ENCODE measurements at regions not wholly inside any gene's neighbourhood (a gene's known extent, or its start where the extent isn't known, plus 50 kb on each side); places are given as distances from the start of the nearest gene placed in this dataset.

- Histone ChIP-seq H3K23ac (ENCODE audit: insufficient read length) (no peak overlapping the region), H2BK5ac (ENCODE audit: low read depth, low read length) (no peak overlapping the region), H3K14ac (ENCODE audit: insufficient read length) (no peak overlapping the region), H4K5ac (ENCODE audit: insufficient read length, low read depth, low read length) (no peak overlapping the region), H3K36me3 (ENCODE audit: control insufficient read depth in 2 of 4, insufficient read depth in 4 of 4, low read length in 3 of 4) (no peaks in the 10 kb centered on the region; a peak in 1 of 8 replicates), H3K4me3 (ENCODE audit: extremely low read depth in 1 of 4, insufficient read depth in 2 of 4, low read depth in 3 of 4, low read length in 4 of 4) (no peak overlapping the region), H3K4me2 (ENCODE audit: insufficient read depth in 1 of 2, low read depth in 2 of 2, low read length in 2 of 2) (no peak overlapping the region), H3K23me2 (ENCODE audit: low read depth, low read length) (no peaks in the 10 kb centered on the region), H2BK15ac (ENCODE audit: low read length) (no peak overlapping the region), H2AK5ac (ENCODE audit: low read depth, low read length) (no peak overlapping the region), H3K18ac (ENCODE audit: extremely low read depth, low read length) (no peak overlapping the region), H4K8ac (ENCODE audit: extremely low read depth, insufficient read depth, low read length) (no peak overlapping the region), H3K27me3 (replicated peaks in 1 of 4; ENCODE audit: control insufficient read depth in 3 of 4, extremely low read depth in 1 of 4, insufficient read depth in 3 of 4, low read length in 3 of 4) (no peaks in the 10 kb centered on the region), H3K27ac (ENCODE audit: low read depth, low read length) (no peak overlapping the region), H2BK120ac (replicated peaks; ENCODE audit: low read depth, low read length) (no peak overlapping the region), H2AFZ (ENCODE audit: low read length) (no peak overlapping the region), H3K56ac (replicated peaks; ENCODE audit: insufficient read length, low read depth, low read length) (no peak overlapping the region), H3K4me1 (replicated peaks in 1 of 4; ENCODE audit: control insufficient read depth in 3 of 4, insufficient read depth in 4 of 4, low read length in 3 of 4) (peaks cover 0 to 6% (median 0%) of the 10 kb centered on the region in 4 experiments; a peak in 2 of 7 replicates), H2BK20ac (ENCODE audit: low read length) (no peak overlapping the region), H4K20me1 (replicated peaks in 1 of 2; ENCODE audit: control insufficient read depth in 1 of 2, insufficient read depth in 2 of 2, low read length in 2 of 2) (no peaks in the 10 kb centered on the region), H4K91ac (replicated peaks; ENCODE audit: insufficient read length, low read length) (no peak overlapping the region), H3K4ac (replicated peaks; ENCODE audit: insufficient read length, low read depth, low read length) (no peak overlapping the region), H3K79me2 (ENCODE audit: control insufficient read depth in 1 of 2, insufficient read depth in 2 of 2, low read length in 2 of 2) (no peaks in the 10 kb centered on the region), H3K9me3 (ENCODE audit: insufficient read depth in 2 of 2, low read depth in 1 of 2, low read length in 1 of 2) (peaks cover 0 to 12% of the 10 kb centered on the region in 2 experiments; a peak in 3 of 4 replicates), H2BK12ac (ENCODE audit: low read depth, low read length) (no peak overlapping the region), H3K9ac (replicated peaks in 1 of 4; ENCODE audit: extremely low read depth in 1 of 4, low read depth in 3 of 4, low read length in 3 of 4) (no peak overlapping the region), H3K79me1 (ENCODE audit: low read depth, low read length) (no peaks in the 10 kb centered on the region)
- WGBS, 2 experiments (ENCODE audit: extremely low coverage in 1 of 2, insufficient coverage in 1 of 2, insufficient read length in 1 of 2, insufficient replicate concordance in 2 of 2, low coverage in 1 of 2, low lambda C conversion rate in 2 of 2, missing lambda C conversion rate in 1 of 2) = 82% methylated on average over 4 of the region's 5 CpGs; no CpG with 5 or more reads in 1 of the 2 experiments
- ChIA-PET CTCF (ENCODE audit: partially characterized antibody) (interaction anchor here (0.6 kb wide), 1 partner anchor 1316 kb away, joined by 4 read pairs; no protein-coding TSS in a partner anchor), POLR2A (ENCODE audit: partially characterized antibody) (interaction anchor here (1.6 kb wide), 1 partner anchor 21 kb away, joined by 3 read pairs; no protein-coding TSS in a partner anchor)
- DNase-seq (ENCODE audit: low read depth in 1 of 2, low spot score in 2 of 2) (no peak), FAIRE-seq (no peak)
- no peak for TF ChIP-seq SAP30 (IDR thresholded peaks at IDR 0.05; ENCODE audit: insufficient read depth, insufficient replicate concordance, low read length)
- TF ChIP-seq RAD21 (IDR thresholded peaks at IDR 0.05 in 1 of 2, conservative IDR thresholded peaks at IDR 0.05 in 1 of 2; ENCODE audit: low read depth in 2 of 2, low read length in 2 of 2) = no peak
- no peak for TF ChIP-seq KDM4A (IDR thresholded peaks at IDR 0.05; ENCODE audit: low read depth, low read length, severe bottlenecking)
- no peak for TF ChIP-seq MAX (IDR thresholded peaks at IDR 0.05)
- no peak for TF ChIP-seq CHD1 (IDR thresholded peaks at IDR 0.05; ENCODE audit: low read depth, low read length)
Observed at GRCh38 chr3:174457758-174458157, 401.4 kb upstream of the NAALADL2 start.
